Stimulated activated CD8-positive, alpha-beta memory T cell treated with anti-CD3 and anti-CD28 coated beads, Interleukin-15, amount 100 ng/mL, for 24 hours (primary cell): ENCODE measurements at regions not wholly inside any gene's neighbourhood (a gene's known extent, or its start where the extent isn't known, plus 50 kb on each side); places are given as distances from the start of the nearest gene placed in this dataset.

Source experiments
- DNase-seq: peaks from one replicate; pipeline ENCODE4 v3.0.0-alpha.2; 2020; ENCODE audit warnings: low read depth

DNA sequence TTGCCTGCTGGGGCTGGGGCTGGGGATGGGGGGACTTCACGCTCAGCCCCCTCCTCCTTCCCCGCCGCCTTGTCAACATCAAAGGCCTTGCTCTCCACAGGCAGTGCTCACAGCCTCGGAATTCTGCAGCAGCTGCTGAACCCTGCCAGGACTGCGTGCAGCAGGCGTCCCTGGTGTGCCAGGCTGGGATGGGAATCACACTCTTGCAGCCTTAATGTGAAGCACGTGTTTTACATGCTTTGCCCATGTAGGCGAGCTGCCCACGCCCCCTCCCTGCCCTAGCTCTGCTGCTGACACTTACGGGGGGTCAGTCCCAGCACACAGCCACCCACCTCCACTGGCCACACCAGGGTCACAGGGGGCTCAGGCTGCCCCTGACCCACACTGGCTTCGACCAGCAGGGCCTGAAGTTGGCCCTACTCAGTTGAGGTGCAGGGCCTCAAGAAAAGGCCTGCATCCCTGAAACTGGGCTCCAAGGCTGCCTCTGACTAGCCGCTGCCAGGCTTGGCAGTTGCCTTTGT is 276.2 kb upstream of the RTL1 start:
- DNase-seq: no peak

DNA sequence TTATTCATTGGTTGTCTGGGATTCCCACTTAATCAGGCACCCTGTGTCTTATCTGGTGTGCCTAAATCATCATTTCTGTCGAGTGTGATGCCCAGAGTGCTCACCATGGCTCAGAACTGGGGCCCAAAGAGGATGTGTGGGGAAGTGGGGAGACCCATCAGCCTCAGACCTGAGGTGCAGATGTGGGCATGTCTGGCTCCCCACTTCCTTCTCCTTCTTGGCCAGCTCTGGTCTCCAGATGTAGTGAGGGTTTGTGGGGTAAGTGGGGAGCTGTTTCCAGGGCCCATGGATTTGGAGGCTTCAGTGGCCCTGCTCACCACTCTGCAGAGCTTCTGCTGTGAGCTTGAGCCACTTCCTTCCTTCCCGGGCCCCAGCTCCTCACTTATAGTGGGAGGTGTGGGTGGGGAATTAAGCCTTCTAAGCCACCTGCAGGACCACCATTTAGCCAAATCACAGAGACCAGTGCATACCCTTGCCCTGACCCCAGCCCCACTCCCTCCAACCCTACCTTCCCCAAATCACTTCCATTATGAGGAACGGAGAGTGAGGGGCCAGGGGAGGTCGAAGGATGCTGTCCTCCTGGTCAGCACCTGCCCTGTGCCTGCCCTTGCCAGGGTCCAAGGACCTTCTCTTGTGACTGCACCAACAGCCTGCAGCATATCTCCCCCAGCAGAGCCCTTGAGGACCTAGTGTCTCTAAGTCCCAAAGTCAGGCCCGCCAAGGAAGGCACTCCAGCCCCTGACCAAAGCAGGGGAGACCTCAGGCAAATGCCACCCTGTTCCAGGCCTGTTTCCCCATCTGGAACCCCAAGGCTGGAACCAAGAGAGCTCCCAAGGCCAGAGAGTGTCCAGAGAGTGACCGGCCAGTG is 278.2 kb upstream of the RTL1 start:
- DNase-seq: no peak

DNA sequence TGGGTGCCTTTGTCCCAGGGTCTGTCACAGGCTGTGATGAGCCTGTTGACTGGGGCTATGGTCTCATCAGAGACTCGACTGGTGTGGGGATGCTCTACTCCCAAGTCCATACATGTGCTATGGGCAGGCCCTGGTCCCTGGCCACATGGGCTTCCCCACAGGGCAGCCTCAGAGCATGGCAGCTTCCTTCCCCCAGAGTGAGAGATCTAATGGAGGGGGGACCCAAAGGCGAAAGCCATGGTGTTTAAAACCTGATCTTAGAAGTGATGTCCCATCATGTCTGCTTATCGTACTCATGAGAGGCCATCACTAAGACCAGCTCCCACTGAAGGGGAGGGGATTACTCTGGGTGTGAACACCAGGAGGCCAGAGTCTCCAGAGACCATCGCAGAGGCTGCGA is 279.0 kb upstream of the RTL1 start:
- no peak for DNase-seq

DNA sequence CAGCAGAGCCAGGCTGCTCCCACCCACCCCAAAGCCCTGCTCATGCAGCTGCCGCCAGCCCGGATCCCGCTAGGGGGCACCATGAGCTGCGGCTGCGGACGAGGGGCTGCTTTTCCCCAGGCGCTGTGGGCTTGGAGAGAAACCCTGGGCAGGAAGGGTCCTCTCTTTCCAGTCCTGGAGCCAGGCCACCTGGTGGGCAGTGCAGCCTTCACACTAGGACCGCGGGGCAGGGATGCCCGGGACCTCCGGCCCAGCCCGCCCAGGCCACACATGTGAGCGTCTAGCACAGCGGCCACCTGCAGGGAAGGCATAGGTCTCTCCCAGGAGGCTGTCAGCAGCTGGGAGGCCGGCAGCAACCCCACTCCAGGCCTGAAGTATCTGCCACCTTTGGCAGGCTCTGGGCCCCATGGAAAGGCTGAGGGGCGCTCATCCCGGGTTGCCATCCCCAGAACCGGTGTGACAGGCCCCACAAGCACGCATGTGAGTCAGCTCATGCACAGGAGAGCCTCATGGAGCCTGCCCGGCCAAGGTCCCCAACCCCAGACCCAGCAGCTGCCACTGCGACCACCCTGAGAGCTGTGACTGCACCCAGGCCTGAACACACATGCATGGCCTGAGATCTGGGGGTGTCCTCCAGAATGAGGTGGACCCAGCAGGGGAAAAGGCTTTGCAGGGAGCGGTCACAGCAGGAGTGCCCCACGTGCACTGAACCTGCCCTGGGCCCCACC is 280.0 kb upstream of the RTL1 start:
- DNase-seq: no peak

DNA sequence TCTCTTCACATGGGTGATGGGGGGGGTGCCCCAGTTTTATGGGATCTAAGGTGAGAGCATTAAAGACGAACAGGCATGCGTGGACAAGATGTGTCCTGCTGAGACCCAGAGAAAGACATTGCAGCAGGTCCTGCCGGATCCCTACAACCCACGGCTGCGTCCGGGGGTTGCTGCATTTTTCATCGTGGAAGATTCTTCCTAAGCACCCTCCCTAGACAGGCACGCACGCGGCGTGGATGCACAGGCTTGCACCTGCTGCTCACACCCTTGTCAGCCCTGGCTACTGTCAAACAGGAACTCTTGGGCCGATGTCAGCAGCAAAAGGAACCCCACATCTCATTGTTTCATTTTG is 280.6 kb upstream of the RTL1 start:
- no peak for DNase-seq

DNA sequence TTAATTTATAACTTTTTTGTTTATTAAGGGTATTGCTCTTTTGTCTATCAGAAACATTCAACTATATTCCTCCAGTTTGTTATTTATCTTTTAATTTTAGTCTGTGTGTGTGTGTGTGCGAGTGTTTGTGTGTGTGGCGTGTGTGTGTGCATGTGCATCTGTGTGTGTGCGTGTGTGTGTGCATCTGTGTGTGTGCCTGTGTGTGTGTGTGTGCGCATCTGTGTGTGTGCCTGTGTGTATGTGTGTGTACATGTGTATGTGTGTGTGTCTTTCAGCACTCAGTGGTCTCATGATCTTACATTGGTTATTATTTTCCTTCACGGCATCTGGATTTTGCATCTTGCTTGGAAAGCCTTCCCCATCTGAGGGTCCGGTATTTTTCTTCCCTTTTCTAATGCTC is 281.1 kb upstream of the RTL1 start:
- no peak for DNase-seq

DNA sequence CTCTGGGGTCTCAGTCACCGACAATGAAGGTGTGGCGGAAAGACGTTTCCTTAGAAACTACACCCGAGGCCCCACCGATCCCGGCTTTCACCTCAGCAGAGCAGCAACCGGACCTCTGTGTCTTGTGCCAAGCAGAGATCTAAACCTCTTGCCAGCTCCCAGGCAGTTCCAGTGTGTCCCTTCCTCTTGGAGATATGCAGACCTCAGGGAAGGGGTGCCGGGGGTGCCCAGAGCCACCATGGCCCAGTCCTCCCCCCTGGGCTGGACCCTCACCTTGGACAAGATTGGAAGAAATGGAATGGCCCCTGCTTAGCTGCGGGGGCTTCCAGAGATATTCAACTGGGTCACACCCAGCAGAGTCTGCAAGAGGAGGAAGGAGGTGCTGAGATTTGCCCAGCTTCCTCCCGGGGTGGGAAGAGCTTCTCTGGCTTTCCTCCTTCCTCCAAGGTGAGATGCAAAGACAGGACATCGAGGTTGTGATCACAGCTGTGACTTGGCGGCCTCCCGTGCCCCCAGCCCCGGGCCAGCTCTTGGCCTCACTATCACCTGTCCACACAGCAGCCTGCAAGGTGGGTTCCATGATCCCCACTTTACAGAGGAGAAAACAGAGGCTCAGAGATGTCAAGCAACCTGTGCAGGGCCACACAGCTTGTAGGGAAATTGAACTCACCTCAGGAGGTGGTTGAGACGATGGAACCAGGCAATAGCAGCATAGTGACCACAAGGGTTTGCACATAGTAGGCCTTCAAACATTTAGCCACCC is 281.7 kb upstream of the RTL1 start:
- no peak for DNase-seq

DNA sequence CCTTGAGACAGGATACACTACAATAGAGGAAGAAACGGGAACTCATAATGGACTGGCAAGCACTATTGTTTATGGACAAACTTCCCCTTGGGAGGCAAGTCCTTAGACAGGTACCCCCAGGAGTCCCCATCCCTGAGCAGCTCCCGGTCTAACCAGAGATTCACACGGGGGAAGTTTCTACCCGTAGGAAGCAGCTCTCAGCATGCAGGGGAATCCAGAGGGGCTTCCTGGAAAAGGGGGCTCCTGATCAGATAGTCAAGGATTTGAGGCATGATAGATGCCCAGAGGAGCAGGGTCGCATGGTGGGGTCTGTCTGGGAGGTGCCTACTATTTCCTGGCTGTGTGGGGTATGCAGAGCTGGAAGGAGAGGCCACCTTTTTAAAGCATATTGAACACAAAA is 282.4 kb upstream of the RTL1 start:
- no peak for DNase-seq

DNA sequence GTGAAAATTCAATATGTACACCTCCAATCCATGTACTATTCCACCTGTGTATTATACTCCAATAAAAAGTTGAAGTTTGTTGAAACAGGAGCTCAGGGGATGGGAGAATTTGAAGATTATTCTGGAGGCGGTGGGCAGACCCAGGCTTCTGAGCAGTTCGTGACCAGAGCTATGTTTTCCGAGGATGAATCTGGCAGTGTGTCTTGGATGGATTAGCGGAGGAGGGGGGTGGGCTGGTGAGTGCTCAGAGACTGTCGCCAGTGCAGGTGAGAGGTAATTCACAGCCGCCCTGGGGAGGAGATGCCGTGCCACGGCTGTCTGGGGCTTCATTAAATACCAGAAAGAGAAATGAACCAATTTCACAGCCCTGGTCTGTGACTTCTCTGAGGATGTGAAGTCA is 283.0 kb upstream of the RTL1 start:
- no peak for DNase-seq

DNA sequence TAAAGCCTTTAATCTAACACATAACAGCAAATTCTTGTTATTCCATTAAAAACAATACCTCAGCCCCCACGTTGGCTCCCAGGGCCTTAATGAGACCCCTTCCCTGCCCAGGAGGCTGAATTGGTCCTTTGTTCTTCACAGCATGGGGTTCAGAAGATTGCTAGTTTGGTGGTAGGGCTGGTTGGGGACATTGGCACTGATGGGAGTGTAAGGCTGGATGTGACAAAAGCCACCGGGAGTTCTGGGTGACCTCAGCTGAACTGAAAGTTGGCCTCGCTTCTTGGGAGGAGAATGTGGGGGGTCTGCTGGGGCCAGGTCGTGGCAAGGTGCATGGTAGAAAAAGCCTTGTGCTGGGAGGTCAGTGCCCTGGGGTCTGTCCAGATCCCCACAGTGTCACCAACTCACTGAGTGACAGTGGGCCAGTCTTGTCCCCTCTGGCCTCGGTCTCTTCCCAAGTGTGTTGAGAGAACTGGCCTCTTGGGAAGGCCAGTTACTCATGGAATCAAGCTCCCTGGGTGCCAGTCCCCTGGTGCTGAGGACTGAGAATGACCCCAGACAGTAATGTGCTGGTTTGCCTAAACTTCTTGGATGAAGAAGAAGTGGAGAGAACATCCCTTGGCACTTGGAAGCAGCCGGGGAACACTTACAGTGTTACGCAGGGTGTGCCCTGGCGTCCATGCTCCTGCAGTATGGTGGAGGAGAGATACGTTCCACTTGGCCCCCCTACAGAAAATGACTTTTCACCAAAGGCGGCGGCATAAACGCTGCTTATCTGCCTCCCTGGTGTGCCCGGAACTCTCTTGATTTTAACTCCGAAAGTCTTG is 283.7 kb upstream of the RTL1 start:
- no peak for DNase-seq

DNA sequence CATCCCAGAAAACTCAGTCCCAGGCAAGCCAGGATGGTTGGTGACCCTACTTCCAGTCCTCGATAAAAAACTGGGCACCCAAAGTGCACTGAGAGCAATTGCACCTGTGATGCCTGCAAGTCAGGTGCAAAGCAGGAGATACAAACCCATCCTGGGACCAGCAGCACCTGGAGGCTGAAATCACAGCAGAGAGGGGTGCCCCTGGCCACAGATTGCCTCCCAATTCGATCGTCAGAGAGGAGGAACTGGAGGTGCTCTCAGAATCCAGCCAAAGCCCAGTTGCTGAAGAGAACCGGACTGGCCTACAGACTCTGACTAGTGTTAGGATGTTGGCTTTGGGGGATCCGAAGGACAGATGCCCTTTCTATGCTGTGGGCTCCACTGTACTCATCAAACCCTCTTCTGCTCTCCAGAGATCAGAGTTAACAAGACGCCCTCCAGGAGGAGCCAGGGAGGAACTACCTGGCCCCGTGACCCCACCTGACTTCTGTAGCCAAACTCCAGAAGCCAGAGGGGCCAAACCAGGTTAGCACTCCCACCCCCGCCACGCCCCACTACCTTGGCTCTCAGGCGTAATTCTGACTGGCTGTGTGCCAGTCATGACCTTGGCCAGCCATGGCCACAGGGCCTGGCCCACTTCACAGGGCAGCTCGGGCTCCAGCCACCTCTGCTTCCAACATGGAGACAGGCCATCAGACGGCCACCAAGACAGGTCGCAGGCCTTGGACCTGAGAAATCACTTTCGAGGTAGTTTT is 284.5 kb upstream of the RTL1 start:
- DNase-seq: no peak

DNA sequence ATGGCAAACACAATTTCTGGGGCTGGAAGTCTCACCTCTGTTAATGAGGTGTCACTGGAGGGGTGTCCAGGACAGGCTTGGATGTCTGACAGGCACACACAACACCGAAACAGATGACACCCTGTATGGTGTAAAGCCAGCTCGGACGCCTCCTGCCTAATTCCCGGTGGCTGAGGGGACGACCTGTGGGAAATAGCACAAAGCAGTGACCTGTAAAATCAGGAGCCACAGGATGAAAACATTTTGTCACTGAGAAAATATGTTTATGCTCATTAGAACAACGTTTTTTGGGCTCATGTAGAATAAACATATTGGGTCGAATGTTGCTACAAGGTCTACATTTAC is 285.0 kb upstream of the RTL1 start:
- DNase-seq: no peak

DNA sequence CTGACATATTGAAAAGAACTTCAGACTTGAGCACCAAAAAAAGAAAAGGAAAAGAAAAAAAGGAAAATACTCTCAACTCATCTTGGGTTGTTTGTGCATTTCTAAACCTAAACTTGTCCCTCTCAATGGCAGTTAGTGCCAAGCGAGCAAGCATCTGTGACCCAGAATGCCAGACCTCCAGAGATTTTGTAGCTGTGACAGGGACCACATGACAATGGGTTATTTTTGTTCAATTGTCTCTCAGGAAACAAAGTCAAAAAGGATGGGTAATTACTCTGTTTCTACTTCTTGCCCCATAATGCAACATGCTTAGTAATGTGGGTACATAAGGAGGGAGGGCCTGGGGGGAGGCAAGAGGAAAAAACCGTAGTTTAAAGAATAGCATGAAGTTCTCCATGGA is 285.7 kb upstream of the RTL1 start:
- no peak for DNase-seq

DNA sequence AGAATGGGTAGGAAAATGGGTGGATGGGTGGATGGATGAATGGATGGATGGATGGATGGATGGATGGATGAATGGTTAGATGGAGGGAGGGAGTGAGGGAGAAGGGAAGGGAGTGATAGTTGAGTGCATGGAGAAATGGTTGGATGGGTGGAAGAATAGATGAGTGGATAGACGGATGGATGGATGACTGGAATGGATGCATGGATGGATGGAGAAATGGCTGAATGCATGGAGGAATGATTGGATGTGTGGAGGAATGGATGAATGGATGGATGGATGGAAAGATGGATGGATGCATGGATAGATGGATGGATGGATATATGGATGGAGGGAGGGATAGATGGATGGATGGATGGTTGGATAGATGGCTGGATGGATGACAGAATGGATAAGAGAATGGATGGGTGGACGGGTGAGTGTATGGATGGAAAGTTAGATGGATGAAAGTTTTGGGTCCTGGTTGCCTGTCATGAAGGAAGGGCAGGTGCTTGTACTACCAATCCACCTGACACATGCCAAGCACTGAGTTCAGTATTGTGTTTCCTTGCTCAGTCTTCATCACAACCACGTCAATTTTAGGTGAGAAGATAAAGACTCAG is 286.5 kb upstream of the RTL1 start:
- no peak for DNase-seq

DNA sequence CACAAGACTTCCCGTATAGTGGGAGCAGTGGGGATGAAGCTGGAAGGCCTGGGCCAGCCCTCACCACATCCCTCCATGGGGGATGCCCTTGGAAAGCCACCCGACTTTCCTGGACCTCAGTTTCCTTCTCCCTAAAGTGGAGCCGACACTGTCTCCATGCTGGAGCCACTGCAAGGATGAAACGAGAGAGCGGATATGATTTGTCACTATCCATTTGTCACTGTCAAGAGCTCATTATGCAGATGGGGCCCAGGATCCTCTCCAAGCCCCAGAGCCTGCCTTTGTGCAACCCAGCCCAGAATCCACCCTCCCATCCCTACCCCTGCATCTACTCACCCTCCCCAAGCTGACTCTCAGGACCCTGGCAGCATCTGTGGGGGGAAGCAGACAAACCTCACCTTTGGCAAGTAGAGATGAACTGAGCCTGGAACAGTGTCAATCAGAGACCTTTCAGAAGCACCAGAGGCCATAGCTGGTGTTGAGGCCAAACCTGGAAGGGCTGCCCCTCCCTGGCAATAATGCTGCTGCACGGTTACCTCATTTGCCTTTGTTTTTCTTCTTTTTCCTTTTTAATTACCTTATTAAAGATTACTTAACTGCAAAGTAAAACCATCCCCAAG is 287.7 kb upstream of the RTL1 start:
- no peak for DNase-seq

DNA sequence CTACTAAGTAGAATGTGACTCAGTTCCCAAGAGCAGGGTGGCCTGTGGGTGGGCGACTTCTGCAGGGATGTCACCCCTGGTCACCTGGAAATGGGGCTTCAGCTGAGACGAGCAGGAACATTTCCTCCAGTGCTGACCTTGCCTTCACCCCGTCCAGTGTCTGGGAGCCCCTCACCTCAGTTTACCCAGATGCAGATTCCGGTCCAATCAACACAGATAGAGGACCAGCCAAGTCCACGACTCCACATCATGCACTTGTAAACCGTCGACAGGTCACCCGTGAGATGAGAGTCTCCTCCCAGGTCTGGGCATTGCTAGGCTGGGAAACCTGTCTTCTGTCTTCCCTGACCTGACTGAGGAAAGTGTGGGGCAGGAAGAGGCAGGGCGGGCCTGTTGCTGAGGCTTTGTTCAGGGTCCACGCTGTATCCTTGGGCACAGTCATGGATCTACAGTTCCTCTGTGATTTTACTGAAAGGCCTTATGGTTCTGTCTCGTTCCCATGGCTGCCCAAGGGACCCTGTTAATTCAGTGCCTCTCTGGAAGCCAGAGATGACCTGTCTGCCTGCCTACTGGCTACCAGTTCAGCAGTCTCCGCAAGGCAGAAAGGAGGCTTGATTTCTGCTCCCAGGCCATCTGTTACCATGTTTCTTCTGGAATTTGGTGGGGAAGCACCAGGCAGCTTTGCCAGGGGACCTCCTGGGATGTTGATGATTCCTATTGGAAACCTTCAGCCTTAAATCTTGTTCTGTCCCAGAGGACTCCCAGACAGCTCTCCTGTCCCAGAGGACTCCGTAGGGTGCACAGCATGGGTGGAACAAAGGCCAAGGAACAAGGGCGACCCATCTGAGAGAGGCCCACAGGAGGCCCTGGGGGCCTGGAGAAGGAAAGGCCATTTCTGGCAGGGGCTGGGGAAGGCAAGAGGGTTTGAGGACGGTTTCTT is 288.5 kb upstream of the RTL1 start:
- no peak for DNase-seq

DNA sequence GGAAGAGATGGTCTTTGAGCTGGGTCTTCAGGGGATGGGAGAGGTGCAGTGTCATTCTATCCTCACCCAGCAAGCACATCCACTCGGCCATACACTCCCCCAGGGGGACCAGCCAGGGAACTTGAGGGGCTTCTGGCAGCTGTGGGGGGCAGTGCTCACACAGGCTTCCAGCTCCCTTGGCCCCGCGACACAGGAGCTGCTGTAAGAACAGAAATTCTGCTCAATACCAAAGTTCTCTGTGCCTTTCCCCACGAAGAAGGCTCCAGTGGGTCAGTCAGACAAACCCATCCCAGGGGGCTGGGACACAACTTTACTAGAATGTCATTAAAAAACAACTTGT is 289.1 kb upstream of the RTL1 start:
- DNase-seq: no peak

DNA sequence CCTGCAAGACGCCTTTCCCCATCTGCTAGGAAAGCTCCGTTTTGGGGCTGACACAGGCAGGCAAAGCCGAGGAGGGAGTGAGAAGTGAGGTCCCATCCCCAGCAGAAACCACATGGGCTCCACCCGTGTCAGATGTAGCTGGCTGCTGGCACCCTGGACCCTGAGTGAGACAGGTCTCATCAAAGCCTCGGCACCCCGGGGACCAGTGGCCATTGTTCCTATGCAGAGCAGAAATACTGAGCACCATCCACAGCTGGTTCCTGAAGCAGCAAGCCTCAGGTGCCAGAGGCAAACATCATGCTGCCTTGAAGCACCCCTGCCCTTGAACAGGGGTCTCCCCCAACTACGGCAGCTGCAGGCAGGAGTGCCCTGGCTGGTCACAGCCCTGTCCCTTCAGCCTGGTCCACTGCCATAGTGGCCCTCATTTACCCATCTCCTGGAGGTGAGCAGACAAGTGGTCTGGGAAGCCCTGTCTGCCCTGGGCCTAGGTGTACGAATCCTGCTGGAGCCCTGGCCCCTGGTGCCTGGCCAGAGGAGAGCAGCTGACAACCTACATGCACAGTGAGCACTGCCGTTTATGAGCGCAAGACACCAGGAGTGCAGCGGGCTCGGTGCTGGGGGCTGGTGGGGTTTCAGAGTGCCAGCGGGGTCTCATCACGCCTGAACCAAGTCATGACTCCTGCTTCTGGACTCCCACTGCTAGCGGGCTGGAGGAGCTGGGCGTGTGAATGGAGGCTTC is 289.8 kb upstream of the RTL1 start:
- no peak for DNase-seq
